AG04450 (cell line): ENCODE measurements at regions not wholly inside any gene's neighbourhood (a gene's known extent, or its start where the extent isn't known, plus 50 kb on each side); places are given as distances from the start of the nearest gene placed in this dataset.

Experiments
- CTCF ChIA-PET: fragments of 300-600, 350-600 bp; formaldehyde crosslinking; extraction: SDS; loops from one replicate; lab custom pipeline; 2022; ENCODE audit warnings: antibody characterized with exemption, inconsistent platforms; lab: Charles Lee
- POLR2A ChIA-PET: fragments of 350-600 bp; formaldehyde crosslinking; extraction: SDS; loops from one replicate; lab custom pipeline; 2021; ENCODE audit warnings: antibody characterized with exemption, inconsistent platforms; lab: Yijun Ruan, JAX
- DNase-seq: peaks from one replicate; pipeline ENCODE4 v3.0.0-alpha.2; 2011; ENCODE audit warnings: low read depth, low spot score
- H3K27ac ChIP-seq: one replicate; pipeline ENCODE4 v1.5.1; 2012; ENCODE audit warnings: low read depth, low read length, control low read depth
- H3K27me3 ChIP-seq: one replicate; pipeline ENCODE4 v1.6.0; 2012; ENCODE audit warnings: low read length; ENCODE audit not compliant: control insufficient read depth, insufficient read depth
- H3K4me3 ChIP-seq: 2 replicates; pipeline ENCODE4 v1.5.1; 2011; ENCODE audit warnings: mild to moderate bottlenecking, low read depth, low read length, control low read depth
- H3K9me3 ChIP-seq: 2 replicates; pipeline ENCODE4 v1.5.1; 2012; ENCODE audit warnings: low read length; ENCODE audit not compliant: control insufficient read depth, insufficient read depth
- TF ChIP-seq, protein P1 (sequence below): IDR thresholded peaks from 2 replicates; pipeline ENCODE4 v1.5.1; 2011; ENCODE audit warnings: low read depth, low read length, control low read depth, inconsistent platforms

DNA sequence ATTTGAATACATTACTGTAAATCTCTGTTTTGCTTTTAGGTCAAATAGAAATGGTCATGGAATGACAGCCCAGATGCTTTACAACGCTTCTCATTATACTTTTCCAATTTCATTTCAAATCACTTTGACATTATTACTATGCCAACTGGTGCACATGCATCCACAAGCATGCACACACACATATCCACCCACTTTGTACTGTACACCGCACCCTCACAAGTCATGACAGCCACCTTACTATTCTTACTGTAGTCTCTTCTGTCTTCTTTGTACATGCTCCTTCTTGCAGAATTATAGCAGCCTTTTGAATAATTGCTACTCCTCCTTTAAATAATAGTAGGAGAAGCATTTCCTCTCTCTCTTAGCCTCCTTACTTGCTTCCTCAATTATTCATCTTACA is 1361.4 kb downstream of the ROBO1 start:
- H3K27me3 ChIP-seq, result no peaks in the 10 kb centered on the region
- TF ChIP-seq, protein P1, sequence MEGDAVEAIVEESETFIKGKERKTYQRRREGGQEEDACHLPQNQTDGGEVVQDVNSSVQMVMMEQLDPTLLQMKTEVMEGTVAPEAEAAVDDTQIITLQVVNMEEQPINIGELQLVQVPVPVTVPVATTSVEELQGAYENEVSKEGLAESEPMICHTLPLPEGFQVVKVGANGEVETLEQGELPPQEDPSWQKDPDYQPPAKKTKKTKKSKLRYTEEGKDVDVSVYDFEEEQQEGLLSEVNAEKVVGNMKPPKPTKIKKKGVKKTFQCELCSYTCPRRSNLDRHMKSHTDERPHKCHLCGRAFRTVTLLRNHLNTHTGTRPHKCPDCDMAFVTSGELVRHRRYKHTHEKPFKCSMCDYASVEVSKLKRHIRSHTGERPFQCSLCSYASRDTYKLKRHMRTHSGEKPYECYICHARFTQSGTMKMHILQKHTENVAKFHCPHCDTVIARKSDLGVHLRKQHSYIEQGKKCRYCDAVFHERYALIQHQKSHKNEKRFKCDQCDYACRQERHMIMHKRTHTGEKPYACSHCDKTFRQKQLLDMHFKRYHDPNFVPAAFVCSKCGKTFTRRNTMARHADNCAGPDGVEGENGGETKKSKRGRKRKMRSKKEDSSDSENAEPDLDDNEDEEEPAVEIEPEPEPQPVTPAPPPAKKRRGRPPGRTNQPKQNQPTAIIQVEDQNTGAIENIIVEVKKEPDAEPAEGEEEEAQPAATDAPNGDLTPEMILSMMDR, result no peak
- H3K9me3 ChIP-seq, result no peaks in the 10 kb centered on the region
- ChIA-PET CTCF (no interaction called here), POLR2A (no interaction called here)
- no peak overlapping the region for H3K27ac ChIP-seq
- no peak overlapping the region for H3K4me3 ChIP-seq
- no peak for DNase-seq

DNA sequence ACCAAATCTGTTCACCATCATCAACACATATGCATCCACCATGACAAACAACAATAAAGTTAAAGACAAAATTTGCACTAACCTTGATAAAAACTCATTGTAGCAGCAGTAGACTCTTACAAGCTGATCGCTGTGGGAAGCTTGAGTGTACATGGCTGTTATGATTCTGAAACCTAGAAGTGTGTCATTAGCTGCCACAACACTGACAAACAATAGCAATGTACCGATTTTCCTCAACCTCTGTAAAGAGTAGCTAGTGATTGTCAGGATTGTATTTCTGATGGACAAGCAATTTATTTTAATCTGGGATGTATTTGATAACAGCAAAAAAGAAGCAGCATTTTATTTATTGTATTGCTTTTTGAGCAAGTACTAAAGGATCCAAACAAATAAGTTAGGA is 1357.7 kb downstream of the ROBO1 start:
- Histone ChIP-seq H3K27ac (no peak overlapping the region), H3K4me3 (no peak overlapping the region), H3K9me3 (no peaks in the 10 kb centered on the region), H3K27me3 (no peaks in the 10 kb centered on the region)
- TF ChIP-seq, protein P1, result no peak
- no peak for DNase-seq
- POLR2A ChIA-PET, result no interaction called here
- CTCF ChIA-PET, result no interaction called here

DNA sequence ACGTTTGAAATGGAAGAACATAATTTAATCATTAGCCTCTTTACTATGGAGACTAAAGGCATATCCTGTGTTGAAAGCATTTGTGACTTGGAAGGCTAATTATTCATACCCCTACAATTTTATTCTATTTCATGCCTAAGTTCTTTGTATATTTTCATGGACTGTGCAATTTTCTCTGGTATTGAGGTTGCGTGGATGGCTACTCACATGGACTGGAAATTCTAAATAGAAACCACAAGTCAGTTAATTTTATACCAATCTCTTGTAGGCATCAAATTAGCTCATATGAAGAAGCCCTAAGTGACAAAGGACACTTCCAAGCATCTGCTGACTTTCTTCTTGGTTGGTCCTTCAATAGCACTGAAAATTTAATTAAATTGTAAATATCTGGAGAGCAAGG is 1353.5 kb downstream of the ROBO1 start:
- TF ChIP-seq, protein P1, result no peak
- H3K9me3 ChIP-seq, result no peaks in the 10 kb centered on the region
- no peak for DNase-seq
- no peaks in the 10 kb centered on the region for H3K27me3 ChIP-seq
- ChIA-PET CTCF (no interaction called here), POLR2A (no interaction called here)
- no peak overlapping the region for H3K4me3 ChIP-seq
- no peak overlapping the region for H3K27ac ChIP-seq

DNA sequence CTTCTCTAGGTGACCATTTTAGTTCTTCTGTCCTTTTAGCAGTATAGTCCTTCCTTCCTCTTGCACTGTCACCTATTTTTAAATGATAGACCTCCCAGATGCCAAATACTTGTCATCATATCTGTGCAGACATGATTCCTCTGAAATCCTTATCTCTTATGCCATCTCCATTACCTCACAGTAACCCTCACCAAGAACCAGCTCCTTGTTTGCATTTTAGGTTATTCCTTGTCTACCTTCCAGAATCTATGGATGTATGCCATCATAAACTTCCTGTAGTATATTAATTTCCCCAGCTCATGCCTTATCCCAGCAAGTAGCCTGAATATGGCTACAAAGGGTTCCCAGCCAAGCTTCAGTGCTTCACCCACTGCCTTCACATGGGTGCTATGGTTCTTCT is 1347.2 kb downstream of the ROBO1 start:
- Histone ChIP-seq H3K4me3 (no peak overlapping the region), H3K9me3 (no peaks in the 10 kb centered on the region), H3K27ac (no peak overlapping the region), H3K27me3 (no peaks in the 10 kb centered on the region)
- DNase-seq, result no peak
- POLR2A ChIA-PET, result no interaction called here
- CTCF ChIA-PET, result interaction anchor here (0.5 kb wide), 1 partner anchor 130 kb away, joined by 3 read pairs; no protein-coding TSS in a partner anchor
- TF ChIP-seq, protein P1, result no peak

DNA sequence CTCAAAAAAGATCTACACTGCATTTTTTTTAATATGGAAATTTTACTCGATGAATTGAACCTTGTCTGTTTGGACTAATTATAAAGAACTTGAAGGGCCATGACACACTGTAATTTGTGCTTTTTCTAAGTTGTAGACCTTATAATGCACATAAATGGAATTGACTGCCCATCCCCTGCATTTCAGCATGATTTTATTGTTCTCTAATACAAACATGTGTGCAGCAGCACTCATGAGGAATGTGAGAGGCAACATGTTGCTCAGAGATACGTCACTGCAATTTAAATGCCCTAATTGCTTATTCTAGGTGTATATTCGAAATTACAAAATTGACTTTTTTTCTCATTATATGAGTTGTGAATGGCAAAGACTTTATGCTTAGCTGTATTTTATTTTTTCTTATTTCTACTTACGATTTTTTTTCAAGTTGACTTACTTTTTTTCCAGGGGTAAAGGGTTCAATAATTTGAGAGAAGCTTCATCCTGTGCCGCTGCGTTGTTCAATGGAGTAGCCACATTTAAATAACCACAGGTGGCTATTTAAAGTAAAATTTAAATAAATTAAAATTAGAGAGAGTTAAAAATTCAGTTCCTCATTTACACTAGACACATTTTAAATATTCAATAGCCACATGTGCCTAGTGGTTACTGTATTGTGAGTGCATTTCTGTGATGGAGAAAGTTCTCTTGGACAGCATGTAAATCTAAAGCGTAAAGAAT is 1346.4 kb downstream of the ROBO1 start:
- CTCF ChIA-PET, result no interaction called here
- Histone ChIP-seq H3K27me3 (no peaks in the 10 kb centered on the region), H3K4me3 (no peak overlapping the region), H3K27ac (no peak overlapping the region), H3K9me3 (no peaks in the 10 kb centered on the region)
- TF ChIP-seq, protein P1, result no peak
- DNase-seq, result no peak
- POLR2A ChIA-PET, result no interaction called here
